ENCODE measurements at regions not wholly inside any gene's neighbourhood (a gene's known extent, or its start where the extent isn't known, plus 50 kb on each side); places are given as distances from the start of the nearest gene placed in this dataset.

DNA sequence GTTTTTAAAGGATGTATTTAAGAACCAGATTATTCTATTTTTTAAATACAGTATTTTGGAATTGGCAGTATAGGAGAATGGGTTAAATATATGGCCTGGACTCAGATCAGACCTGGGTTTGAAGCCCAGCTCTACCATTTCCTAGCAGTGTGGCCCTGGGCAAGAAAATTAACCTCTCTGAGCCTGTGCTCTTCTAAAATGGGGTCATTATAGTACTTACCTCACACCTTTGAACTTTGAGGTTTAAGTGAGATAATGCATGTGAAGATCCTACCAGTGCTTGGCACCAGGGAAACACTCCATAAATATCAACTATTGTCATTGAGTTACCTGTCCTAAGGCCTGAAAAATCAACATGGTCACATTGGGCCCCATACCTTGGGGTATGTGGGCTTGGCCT, 93.4 kb upstream of the WSB1 start:
- Histone ChIP-seq H3K27me3 (ENCODE audit: control insufficient read depth in 4 of 4, insufficient read depth in 4 of 4, low read length in 3 of 4) (no peaks in the 10 kb centered on the region), H3K9ac (ENCODE audit: low read depth in 1 of 2, low read length in 2 of 2) (no peak overlapping the region), H3K4me1 (ENCODE audit: control insufficient read depth in 4 of 4, insufficient read depth in 4 of 4, low read length in 3 of 4) (no peaks in the 10 kb centered on the region), H3K4me3 (ENCODE audit: low read depth in 1 of 3, low read length in 3 of 3) (no peak overlapping the region), H3K9me3 (ENCODE audit: control insufficient read depth in 4 of 4, low read length in 3 of 4) (peaks cover 0 to 4% (median 0%) of the 10 kb centered on the region in 4 donors), H3K27ac (ENCODE audit: low read depth in 1 of 2, low read length in 2 of 2) (no peak overlapping the region), H3K36me3 (ENCODE audit: control insufficient read depth in 4 of 4, insufficient read depth in 3 of 4, low read depth in 1 of 4, low read length in 3 of 4) (no peaks in the 10 kb centered on the region)
- TF ChIP-seq FOXA1 (IDR thresholded peaks at IDR 0.05) (no peak), RXRA (IDR thresholded peaks at IDR 0.05) (no peak), EGR1 (IDR thresholded peaks at IDR 0.05; ENCODE audit: low read depth in 2 of 2) (no peak), SP1 (IDR thresholded peaks at IDR 0.05) (no peak), HNF4G (IDR thresholded peaks at IDR 0.05) (no peak), RAD21 (IDR thresholded peaks at IDR 0.05) (no peak)
- TF ChIP-seq, protein P1, sequence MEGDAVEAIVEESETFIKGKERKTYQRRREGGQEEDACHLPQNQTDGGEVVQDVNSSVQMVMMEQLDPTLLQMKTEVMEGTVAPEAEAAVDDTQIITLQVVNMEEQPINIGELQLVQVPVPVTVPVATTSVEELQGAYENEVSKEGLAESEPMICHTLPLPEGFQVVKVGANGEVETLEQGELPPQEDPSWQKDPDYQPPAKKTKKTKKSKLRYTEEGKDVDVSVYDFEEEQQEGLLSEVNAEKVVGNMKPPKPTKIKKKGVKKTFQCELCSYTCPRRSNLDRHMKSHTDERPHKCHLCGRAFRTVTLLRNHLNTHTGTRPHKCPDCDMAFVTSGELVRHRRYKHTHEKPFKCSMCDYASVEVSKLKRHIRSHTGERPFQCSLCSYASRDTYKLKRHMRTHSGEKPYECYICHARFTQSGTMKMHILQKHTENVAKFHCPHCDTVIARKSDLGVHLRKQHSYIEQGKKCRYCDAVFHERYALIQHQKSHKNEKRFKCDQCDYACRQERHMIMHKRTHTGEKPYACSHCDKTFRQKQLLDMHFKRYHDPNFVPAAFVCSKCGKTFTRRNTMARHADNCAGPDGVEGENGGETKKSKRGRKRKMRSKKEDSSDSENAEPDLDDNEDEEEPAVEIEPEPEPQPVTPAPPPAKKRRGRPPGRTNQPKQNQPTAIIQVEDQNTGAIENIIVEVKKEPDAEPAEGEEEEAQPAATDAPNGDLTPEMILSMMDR (IDR thresholded peaks at IDR 0.05; ENCODE audit: low read depth, low read length, missing input control): no peak
- TF ChIP-seq, protein P2, sequence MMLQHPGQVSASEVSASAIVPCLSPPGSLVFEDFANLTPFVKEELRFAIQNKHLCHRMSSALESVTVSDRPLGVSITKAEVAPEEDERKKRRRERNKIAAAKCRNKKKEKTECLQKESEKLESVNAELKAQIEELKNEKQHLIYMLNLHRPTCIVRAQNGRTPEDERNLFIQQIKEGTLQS (IDR thresholded peaks at IDR 0.05): no peak
- TF ChIP-seq, protein P3, sequence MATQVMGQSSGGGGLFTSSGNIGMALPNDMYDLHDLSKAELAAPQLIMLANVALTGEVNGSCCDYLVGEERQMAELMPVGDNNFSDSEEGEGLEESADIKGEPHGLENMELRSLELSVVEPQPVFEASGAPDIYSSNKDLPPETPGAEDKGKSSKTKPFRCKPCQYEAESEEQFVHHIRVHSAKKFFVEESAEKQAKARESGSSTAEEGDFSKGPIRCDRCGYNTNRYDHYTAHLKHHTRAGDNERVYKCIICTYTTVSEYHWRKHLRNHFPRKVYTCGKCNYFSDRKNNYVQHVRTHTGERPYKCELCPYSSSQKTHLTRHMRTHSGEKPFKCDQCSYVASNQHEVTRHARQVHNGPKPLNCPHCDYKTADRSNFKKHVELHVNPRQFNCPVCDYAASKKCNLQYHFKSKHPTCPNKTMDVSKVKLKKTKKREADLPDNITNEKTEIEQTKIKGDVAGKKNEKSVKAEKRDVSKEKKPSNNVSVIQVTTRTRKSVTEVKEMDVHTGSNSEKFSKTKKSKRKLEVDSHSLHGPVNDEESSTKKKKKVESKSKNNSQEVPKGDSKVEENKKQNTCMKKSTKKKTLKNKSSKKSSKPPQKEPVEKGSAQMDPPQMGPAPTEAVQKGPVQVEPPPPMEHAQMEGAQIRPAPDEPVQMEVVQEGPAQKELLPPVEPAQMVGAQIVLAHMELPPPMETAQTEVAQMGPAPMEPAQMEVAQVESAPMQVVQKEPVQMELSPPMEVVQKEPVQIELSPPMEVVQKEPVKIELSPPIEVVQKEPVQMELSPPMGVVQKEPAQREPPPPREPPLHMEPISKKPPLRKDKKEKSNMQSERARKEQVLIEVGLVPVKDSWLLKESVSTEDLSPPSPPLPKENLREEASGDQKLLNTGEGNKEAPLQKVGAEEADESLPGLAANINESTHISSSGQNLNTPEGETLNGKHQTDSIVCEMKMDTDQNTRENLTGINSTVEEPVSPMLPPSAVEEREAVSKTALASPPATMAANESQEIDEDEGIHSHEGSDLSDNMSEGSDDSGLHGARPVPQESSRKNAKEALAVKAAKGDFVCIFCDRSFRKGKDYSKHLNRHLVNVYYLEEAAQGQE (IDR thresholded peaks at IDR 0.05): no peak
- DNase-seq (ENCODE audit: low spot score): no peak

DNA sequence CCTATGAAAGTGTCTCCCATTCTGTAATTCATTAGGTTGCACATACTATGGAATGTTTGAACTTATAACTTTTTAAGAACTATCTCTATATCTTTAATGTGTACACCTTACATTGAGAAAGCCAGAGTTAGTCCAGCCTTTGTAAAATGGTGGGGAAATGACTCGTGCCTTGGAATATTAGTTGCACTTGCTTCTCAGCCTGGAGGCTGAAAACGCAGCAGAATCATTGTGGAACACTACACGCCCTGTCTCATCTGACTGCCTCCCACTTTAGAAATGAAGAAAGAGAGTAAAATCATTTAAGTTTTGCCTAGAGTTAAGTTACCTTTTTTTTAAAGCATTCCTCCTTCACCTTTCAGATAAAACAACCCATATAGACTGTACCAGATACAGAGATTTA, 90.7 kb upstream of the WSB1 start:
- 75% methylated on average over 3 of the region's 3 CpGs for WGBS
- Histone ChIP-seq H3K4me3 (ENCODE audit: low read depth in 1 of 3, low read length in 3 of 3) (no peak overlapping the region), H3K9ac (ENCODE audit: low read depth in 1 of 2, low read length in 2 of 2) (no peak overlapping the region), H3K4me1 (ENCODE audit: control insufficient read depth in 4 of 4, insufficient read depth in 4 of 4, low read length in 3 of 4) (no peaks in the 10 kb centered on the region), H3K27me3 (ENCODE audit: control insufficient read depth in 4 of 4, insufficient read depth in 4 of 4, low read length in 3 of 4) (no peaks in the 10 kb centered on the region), H3K9me3 (ENCODE audit: control insufficient read depth in 4 of 4, low read length in 3 of 4) (no peaks in the 10 kb centered on the region), H3K27ac (ENCODE audit: low read depth in 1 of 2, low read length in 2 of 2) (no peak overlapping the region), H3K36me3 (ENCODE audit: control insufficient read depth in 4 of 4, insufficient read depth in 3 of 4, low read depth in 1 of 4, low read length in 3 of 4) (no peaks in the 10 kb centered on the region)
- TF ChIP-seq, protein P4, sequence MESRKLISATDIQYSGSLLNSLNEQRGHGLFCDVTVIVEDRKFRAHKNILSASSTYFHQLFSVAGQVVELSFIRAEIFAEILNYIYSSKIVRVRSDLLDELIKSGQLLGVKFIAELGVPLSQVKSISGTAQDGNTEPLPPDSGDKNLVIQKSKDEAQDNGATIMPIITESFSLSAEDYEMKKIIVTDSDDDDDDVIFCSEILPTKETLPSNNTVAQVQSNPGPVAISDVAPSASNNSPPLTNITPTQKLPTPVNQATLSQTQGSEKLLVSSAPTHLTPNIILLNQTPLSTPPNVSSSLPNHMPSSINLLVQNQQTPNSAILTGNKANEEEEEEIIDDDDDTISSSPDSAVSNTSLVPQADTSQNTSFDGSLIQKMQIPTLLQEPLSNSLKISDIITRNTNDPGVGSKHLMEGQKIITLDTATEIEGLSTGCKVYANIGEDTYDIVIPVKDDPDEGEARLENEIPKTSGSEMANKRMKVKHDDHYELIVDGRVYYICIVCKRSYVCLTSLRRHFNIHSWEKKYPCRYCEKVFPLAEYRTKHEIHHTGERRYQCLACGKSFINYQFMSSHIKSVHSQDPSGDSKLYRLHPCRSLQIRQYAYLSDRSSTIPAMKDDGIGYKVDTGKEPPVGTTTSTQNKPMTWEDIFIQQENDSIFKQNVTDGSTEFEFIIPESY (IDR thresholded peaks at IDR 0.05): no peak
- TF ChIP-seq RAD21 (IDR thresholded peaks at IDR 0.05) (no peak), YY1 (IDR thresholded peaks at IDR 0.05) (no peak), SP1 (IDR thresholded peaks at IDR 0.05) (no peak), HNF4A (conservative IDR thresholded peaks at IDR 0.05) (no peak), NR2F2 (IDR thresholded peaks at IDR 0.05) (no peak), TAF1 (conservative IDR thresholded peaks at IDR 0.05) (no peak), FOXA1 (IDR thresholded peaks at IDR 0.05) (no peak), GABPA (IDR thresholded peaks at IDR 0.05 in 1 of 2, conservative IDR thresholded peaks at IDR 0.05 in 1 of 2) (no peak), JUND (IDR thresholded peaks at IDR 0.05) (no peak), FOXA2 (IDR thresholded peaks at IDR 0.05) (no peak), EGR1 (IDR thresholded peaks at IDR 0.05; ENCODE audit: low read depth in 2 of 2) (no peak)
- TF ChIP-seq, protein P5, sequence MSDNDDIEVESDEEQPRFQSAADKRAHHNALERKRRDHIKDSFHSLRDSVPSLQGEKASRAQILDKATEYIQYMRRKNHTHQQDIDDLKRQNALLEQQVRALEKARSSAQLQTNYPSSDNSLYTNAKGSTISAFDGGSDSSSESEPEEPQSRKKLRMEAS (IDR thresholded peaks at IDR 0.05): no peak
- TF ChIP-seq, protein P3 (IDR thresholded peaks at IDR 0.05): no peak
- TF ChIP-seq, protein P1 (IDR thresholded peaks at IDR 0.05; ENCODE audit: low read depth, low read length, missing input control): no peak
- DNase-seq (ENCODE audit: low spot score): no peak

All from liver (tissue), 8 donors.